VCaP (cell line): ENCODE measurements at regions not wholly inside any gene's neighbourhood (a gene's known extent, or its start where the extent isn't known, plus 50 kb on each side); places are given as distances from the start of the nearest gene placed in this dataset.

ENCODE experiments used
- H3K27ac ChIP-seq: fragments of 450-650 bp; 2 replicates; pipeline ENCODE4 v1.5.1; 2017
- TF ChIP-seq, protein P1 (sequence below): fragments of 450-650 bp; conservative IDR thresholded peaks from 2 replicates; pipeline ENCODE4 v1.5.1; 2017; ENCODE audit warnings: mild to moderate bottlenecking, moderate library complexity

DNA sequence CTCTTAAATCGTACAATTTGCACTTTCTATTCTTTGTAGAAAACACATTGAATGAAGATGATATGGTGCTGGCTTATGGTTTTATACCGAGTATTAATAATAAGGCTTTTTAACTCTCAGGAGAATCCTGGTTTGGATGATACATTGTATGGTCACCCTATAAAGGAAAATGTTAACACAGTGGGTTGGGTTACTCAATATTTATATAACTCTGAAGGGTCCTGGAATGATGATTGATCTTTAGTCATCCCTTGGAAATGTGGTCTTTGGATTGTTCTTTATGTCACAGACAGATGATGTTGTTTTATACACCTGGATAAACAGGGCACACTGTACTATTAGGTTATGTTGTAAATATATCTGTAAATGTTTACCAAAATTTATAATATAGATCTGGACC is 496.2 kb upstream of the NDST4 start:
- no peak overlapping the region for H3K27ac ChIP-seq
- TF ChIP-seq, protein P1, sequence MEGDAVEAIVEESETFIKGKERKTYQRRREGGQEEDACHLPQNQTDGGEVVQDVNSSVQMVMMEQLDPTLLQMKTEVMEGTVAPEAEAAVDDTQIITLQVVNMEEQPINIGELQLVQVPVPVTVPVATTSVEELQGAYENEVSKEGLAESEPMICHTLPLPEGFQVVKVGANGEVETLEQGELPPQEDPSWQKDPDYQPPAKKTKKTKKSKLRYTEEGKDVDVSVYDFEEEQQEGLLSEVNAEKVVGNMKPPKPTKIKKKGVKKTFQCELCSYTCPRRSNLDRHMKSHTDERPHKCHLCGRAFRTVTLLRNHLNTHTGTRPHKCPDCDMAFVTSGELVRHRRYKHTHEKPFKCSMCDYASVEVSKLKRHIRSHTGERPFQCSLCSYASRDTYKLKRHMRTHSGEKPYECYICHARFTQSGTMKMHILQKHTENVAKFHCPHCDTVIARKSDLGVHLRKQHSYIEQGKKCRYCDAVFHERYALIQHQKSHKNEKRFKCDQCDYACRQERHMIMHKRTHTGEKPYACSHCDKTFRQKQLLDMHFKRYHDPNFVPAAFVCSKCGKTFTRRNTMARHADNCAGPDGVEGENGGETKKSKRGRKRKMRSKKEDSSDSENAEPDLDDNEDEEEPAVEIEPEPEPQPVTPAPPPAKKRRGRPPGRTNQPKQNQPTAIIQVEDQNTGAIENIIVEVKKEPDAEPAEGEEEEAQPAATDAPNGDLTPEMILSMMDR, result no peak

DNA sequence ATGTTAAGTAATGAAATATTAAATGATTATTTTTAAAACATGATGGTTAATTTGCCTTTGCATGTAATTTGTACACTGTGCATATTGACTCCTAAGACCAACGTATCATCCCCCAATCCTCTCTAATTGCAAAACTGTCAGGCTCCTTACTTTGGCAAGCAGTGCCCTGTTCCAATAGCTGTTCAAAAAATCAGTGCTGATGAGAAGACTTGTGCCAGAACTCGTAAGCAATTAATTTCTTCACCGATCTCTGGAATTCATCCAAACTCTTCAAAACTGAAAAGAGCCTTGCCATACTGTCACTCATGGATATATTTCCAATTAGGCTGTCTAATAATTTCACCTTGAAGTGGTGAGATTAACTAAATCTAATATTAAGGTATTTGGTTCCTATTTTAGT is 493.9 kb upstream of the NDST4 start:
- TF ChIP-seq, protein P1, result no peak
- no peak overlapping the region for H3K27ac ChIP-seq

DNA sequence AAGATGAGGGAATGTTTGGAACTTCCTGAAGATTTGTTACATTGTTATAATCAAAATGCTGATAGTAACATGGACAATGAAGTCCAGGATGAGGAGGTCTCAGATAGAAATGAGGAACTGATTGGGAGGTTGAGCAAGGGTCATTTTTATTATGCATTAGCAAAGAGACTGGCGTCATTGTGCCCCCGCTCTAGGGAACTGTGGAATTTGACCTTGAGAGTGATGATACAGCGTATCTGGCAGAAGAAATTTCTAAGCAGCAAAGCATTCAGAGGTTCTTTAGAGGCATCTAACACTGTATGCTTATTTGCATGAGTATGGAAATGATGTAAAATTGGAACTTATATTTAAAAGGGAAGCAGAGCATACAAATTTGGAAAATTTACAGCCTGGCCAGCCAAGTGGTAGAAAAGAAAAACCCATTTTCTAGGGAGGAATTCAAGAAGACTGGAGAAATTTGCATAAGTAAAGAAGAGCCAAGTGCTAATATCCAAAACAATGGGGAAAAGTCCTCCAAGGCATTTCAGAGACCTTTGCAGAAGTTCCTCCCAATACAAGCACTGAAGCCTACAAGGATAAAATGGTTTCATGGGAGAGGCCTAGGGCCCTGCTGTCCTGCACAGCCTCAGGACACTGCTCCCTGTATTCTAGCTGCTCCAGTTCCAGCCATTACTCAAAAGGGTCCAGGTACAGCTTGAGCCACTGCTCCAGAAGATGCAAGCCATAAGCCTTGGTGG is 483.0 kb upstream of the NDST4 start:
- TF ChIP-seq, protein P1, result no peak
- H3K27ac ChIP-seq, result no peak overlapping the region

DNA sequence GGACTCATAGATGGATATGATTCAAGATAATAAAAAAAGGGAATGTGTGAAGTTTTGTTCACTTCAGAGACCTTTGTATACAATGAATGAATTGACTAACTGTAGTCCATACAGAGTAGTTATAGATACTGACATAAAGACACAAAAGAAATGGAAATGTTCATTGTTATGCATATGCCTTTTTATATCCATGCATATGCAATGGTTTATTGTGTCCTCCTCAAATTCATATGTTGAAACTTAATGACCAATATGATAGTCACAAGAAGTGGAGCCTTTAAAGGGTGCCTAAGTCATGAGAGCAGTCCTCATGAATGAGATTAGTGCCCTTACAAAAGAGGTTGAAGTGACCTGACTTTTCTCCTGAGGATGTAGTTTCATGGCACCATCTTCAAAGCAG is 467.5 kb upstream of the NDST4 start:
- no peak overlapping the region for H3K27ac ChIP-seq
- TF ChIP-seq, protein P1, result no peak

DNA sequence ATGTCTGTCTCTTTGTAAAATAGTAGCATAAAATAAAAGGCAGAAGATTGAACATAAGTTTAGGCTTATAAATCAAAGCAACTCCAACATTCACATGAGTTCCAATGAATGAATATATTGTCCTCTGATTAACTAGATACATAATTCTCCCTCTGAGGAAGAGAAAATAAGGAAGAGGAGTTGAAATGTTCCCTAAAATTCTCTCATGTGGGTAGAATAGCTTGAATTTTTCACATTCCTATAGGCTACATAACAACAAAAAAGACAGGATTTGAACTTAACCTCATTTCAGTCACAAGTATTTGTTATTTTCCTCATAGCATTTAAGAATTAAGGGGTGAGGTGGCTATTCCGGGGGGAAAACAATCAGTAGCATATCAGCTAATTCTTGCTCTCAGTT is 462.4 kb upstream of the NDST4 start:
- TF ChIP-seq, protein P1, result no peak
- H3K27ac ChIP-seq, result no peak overlapping the region

DNA sequence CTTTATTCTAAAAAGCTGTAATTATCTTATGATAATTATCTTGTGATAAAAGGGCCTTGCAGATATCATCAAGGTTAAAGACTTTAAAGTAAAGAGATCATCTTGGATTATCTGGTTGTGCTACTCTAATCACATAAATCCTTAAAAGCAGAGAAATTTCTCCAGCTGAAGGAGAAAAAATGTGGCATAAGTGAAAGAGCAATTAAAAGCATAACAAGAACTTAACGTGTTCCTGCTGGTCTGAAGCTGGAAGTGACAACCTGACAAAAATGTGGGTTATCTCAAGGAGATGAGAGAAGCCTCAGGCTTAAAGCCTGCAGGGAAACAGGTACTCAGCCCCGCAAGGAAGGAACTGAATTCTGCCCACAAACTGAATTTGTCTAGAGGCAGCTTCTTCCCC is 449.1 kb upstream of the NDST4 start:
- TF ChIP-seq, protein P1, result no peak
- H3K27ac ChIP-seq, result no peak overlapping the region

DNA sequence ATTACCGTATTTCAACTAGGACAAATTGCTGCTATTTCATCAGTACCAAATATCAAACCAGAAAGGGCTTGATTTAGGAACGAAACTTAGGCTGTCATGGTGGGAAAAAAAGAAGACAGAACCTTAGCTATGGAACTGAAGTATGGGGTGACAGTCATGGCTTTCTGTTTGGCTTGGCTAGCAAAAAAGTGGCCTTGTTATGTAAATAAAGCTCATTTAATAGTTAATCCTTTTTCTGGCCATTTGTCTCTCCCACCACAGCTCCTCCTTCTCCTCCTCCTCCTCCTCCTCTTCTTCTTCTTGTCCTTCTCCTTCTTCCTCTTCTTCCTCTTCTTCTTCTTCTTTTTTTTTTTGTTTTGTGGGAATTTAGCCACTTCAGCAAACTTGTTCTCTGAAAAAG is 434.7 kb upstream of the NDST4 start:
- TF ChIP-seq, protein P1, result no peak
- H3K27ac ChIP-seq, result no peak overlapping the region
